Activated CD8-positive, alpha-beta T cell treated with anti-CD3 and anti-CD28 coated beads for 36 hours (primary cell): ENCODE measurements at regions not wholly inside any gene's neighbourhood (a gene's known extent, or its start where the extent isn't known, plus 50 kb on each side); places are given as distances from the start of the nearest gene placed in this dataset.

Source experiments
- ATAC-seq: fragments of 200-7000 bp; cut with Tn5 transposase; one replicate; pipeline ENCODE4 v1.10.0; 2021; ENCODE audit warnings: mild to moderate bottlenecking, moderate library complexity
- CTCF ChIA-PET: fragments of 350-600 bp; sonication (Branson Sonifier 250); formaldehyde crosslinking; loops from one replicate; lab custom pipeline; 2021; ENCODE audit warnings: antibody characterized with exemption; lab: Charles Lee
- POLR2A ChIA-PET: fragments of 350-600 bp; sonication (Branson Sonifier 250); formaldehyde crosslinking; loops from one replicate; lab custom pipeline; 2021; ENCODE audit warnings: antibody characterized with exemption; lab: Charles Lee
- DNase-seq: peaks from one replicate; pipeline ENCODE4 v3.0.0-alpha.2; 2020
- H3K27ac Mint-ChIP-seq: one replicate; pipeline ENCODE4 v1.8.0; 2021; ENCODE audit warnings: mild to moderate bottlenecking, mixed read lengths
- H3K27me3 Mint-ChIP-seq: one replicate; pipeline ENCODE4 v1.8.0; 2021; ENCODE audit warnings: mixed read lengths
- H3K36me3 Mint-ChIP-seq: one replicate; pipeline ENCODE4 v1.8.0; 2021; ENCODE audit warnings: low read depth, mixed read lengths
- H3K4me1 Mint-ChIP-seq: one replicate; pipeline ENCODE4 v1.8.0; 2021; ENCODE audit warnings: low read depth, mixed read lengths
- H3K4me3 Mint-ChIP-seq: one replicate; pipeline ENCODE4 v1.8.0; 2021; ENCODE audit warnings: mild to moderate bottlenecking, moderate library complexity, mixed read lengths
- H3K9me3 Mint-ChIP-seq: one replicate; pipeline ENCODE4 v1.8.0; 2021; ENCODE audit warnings: mixed read lengths
- CTCF ChIP-seq: fragments of 200-600 bp; IDR thresholded peaks from one replicate; pipeline ENCODE4 v1.8.0; 2022; ENCODE audit warnings: antibody characterized with exemption, mild to moderate bottlenecking
- intact Hi-C: fragments of 100-400 bp; cut with micrococcal nuclease; formaldehyde crosslinking; loops from one replicate; pipeline ENCODE4 v1.10.0; 2022

- ChIA-PET POLR2A (no interaction called here), CTCF (no interaction called here)
- no peak overlapping the region for H3K27ac Mint-ChIP-seq
- no peaks in the 10 kb centered on the region for H3K4me1 Mint-ChIP-seq
- TF ChIP-seq CTCF, result no peak
- no peaks in the 10 kb centered on the region for H3K9me3 Mint-ChIP-seq
- no peaks in the 10 kb centered on the region for H3K27me3 Mint-ChIP-seq
- no peak overlapping the region for H3K4me3 Mint-ChIP-seq
- no peaks in the 10 kb centered on the region for H3K36me3 Mint-ChIP-seq
- intact Hi-C loops, result loop anchor here (1.0 kb wide), 1 partner anchor 18 kb away; no protein-coding TSS in a partner anchor
- DNase-seq (no peak), ATAC-seq (no peak)
Measured at GRCh38 chr13:109587689-109588088, 198.7 kb downstream of the IRS2 start.

- H3K27ac Mint-ChIP-seq, result no peak overlapping the region
- TF ChIP-seq CTCF, result no peak
- no peak overlapping the region for H3K4me3 Mint-ChIP-seq
- no peaks in the 10 kb centered on the region for H3K27me3 Mint-ChIP-seq
- POLR2A ChIA-PET, result no interaction called here
- H3K4me1 Mint-ChIP-seq, result no peaks in the 10 kb centered on the region
- intact Hi-C loops, result loop anchor here (1.0 kb wide), 1 partner anchor 19 kb away; no protein-coding TSS in a partner anchor
- CTCF ChIA-PET, result no interaction called here
- no peaks in the 10 kb centered on the region for H3K9me3 Mint-ChIP-seq
- DNase-seq (no peak), ATAC-seq (no peak)
- H3K36me3 Mint-ChIP-seq, result no peaks in the 10 kb centered on the region
Measured at GRCh38 chr13:109586509-109587346, 199.7 kb downstream of the IRS2 start.

- no peaks in the 10 kb centered on the region for H3K4me1 Mint-ChIP-seq
- no peak for TF ChIP-seq CTCF
- H3K9me3 Mint-ChIP-seq, result no peaks in the 10 kb centered on the region
- CTCF ChIA-PET, result no interaction called here
- POLR2A ChIA-PET, result no interaction called here
- intact Hi-C loops, result no loop called here
- no peak for DNase-seq
- no peak overlapping the region for H3K4me3 Mint-ChIP-seq
- no peaks in the 10 kb centered on the region for H3K27me3 Mint-ChIP-seq
- H3K36me3 Mint-ChIP-seq, result no peaks in the 10 kb centered on the region
- H3K27ac Mint-ChIP-seq, result no peak overlapping the region
- ATAC-seq, result no peak
Measured at GRCh38 chr13:109584844-109585361, 201.5 kb downstream of the IRS2 start.

GRCh38 chr13:109577191-109577700 lies 209.1 kb downstream of the IRS2 start:
- no peaks in the 10 kb centered on the region for H3K36me3 Mint-ChIP-seq
- intact Hi-C loops, result no loop called here
- H3K9me3 Mint-ChIP-seq, result no peaks in the 10 kb centered on the region
- no peak overlapping the region for H3K27ac Mint-ChIP-seq
- CTCF ChIA-PET, result interaction anchor here (1.1 kb wide), 1 partner anchor 10 kb away, joined by 3 read pairs; no protein-coding TSS in a partner anchor
- no peak for TF ChIP-seq CTCF
- POLR2A ChIA-PET, result no interaction called here
- DNase-seq (no peak), ATAC-seq (no peak)
- no peaks in the 10 kb centered on the region for H3K27me3 Mint-ChIP-seq
- H3K4me3 Mint-ChIP-seq, result no peak overlapping the region
- no peaks in the 10 kb centered on the region for H3K4me1 Mint-ChIP-seq

- no peak for DNase-seq
- Mint-ChIP-seq H3K27me3 (no peaks in the 10 kb centered on the region), H3K4me1 (no peaks in the 10 kb centered on the region), H3K27ac (no peak overlapping the region), H3K36me3 (no peaks in the 10 kb centered on the region), H3K4me3 (no peak overlapping the region), H3K9me3 (no peaks in the 10 kb centered on the region)
- CTCF ChIA-PET, result interaction anchor here (1.1 kb wide), 1 partner anchor 9 kb away, joined by 3 read pairs; no protein-coding TSS in a partner anchor
- intact Hi-C loops, result no loop called here
- no peak for ATAC-seq
- no peak for TF ChIP-seq CTCF
- POLR2A ChIA-PET, result no interaction called here
Measured at GRCh38 chr13:109576331-109576813, 210.0 kb downstream of the IRS2 start.
